IMR-90 (cell line): ENCODE measurements at regions not wholly inside any gene's neighbourhood (a gene's known extent, or its start where the extent isn't known, plus 50 kb on each side); places are given as distances from the start of the nearest gene placed in this dataset.

Experiments
- ATAC-seq: fragments of 200-7000 bp; cut with Tn5 transposase; 2 replicates; pipeline ENCODE4 v1.9.1; 2020; ENCODE audit warnings: low read depth, mild to moderate bottlenecking, moderate library complexity
- BruUV-seq: library from RNA; stranded (reverse); fragments of 400-500 nt; replicated peaks from 2 replicates; lab custom pipeline; 2021; lab: Mats Ljungman, UMichigan
- CTCF ChIA-PET: fragments of 300-600 bp; formaldehyde crosslinking; extraction: SDS; loops from one replicate; lab custom pipeline; 2021; ENCODE audit warnings: antibody characterized with exemption; lab: Yijun Ruan, JAX
- POLR2A ChIA-PET: fragments of 300-600 bp; sonication (Branson Sonifier 250); formaldehyde crosslinking; loops from one replicate; lab custom pipeline; 2022; ENCODE audit warnings: antibody characterized with exemption; ENCODE audit not compliant: unreplicated experiment; lab: Charles Lee
- DNase-seq: peaks from one replicate; pipeline ENCODE4 v3.0.0; 2013
- H2AFZ ChIP-seq: replicated peaks from 2 replicates; pipeline ENCODE3; 2013; ENCODE audit warnings: low read length, mild to moderate bottlenecking; ENCODE audit not compliant: poor library complexity
- H2AK5ac ChIP-seq: 2 replicates; pipeline ENCODE4 v1.6.1; 2013; ENCODE audit warnings: low read depth, low read length, inconsistent platforms
- H2AK9ac ChIP-seq: replicated peaks from 2 replicates; pipeline ENCODE3; 2013; ENCODE audit warnings: mild to moderate bottlenecking, low read depth, low read length, moderate library complexity; ENCODE audit not compliant: poor library complexity
- H2BK120ac ChIP-seq: 2 replicates; pipeline ENCODE4 v1.6.1; 2013; ENCODE audit warnings: low read depth, low read length, inconsistent platforms
- H2BK15ac ChIP-seq: 3 replicates; pipeline ENCODE4 v1.6.1; 2013; ENCODE audit warnings: low read depth, low read length, inconsistent platforms
- H2BK20ac ChIP-seq: 2 replicates; pipeline ENCODE4 v1.6.1; 2013; ENCODE audit warnings: low read depth, mild to moderate bottlenecking, inconsistent platforms, low read length, moderate library complexity
- H2BK5ac ChIP-seq: 2 replicates; pipeline ENCODE4 v1.6.1; 2013; ENCODE audit warnings: mild to moderate bottlenecking, low read depth, low read length, inconsistent platforms; ENCODE audit not compliant: poor library complexity, severe bottlenecking
- H3K14ac ChIP-seq: replicated peaks from 2 replicates; pipeline ENCODE4 v1.6.1; 2013; ENCODE audit warnings: low read depth, low read length, inconsistent platforms
- H3K18ac ChIP-seq: 2 replicates; pipeline ENCODE4 v1.6.1; 2013; ENCODE audit warnings: low read depth, low read length, control low read depth
- H3K23ac ChIP-seq: 2 replicates; pipeline ENCODE4 v1.6.1; 2013; ENCODE audit warnings: low read depth, low read length, inconsistent platforms
- H3K27ac ChIP-seq: 2 replicates; pipeline ENCODE4 v1.5.1; 2013; ENCODE audit warnings: mild to moderate bottlenecking, control low read depth, low read length; ENCODE audit not compliant: insufficient read depth
- H3K27me3 ChIP-seq: 2 replicates; pipeline ENCODE4 v1.6.1; 2013; ENCODE audit warnings: low read length; ENCODE audit not compliant: control insufficient read depth, insufficient read depth
- H3K36me3 ChIP-seq: 2 replicates; pipeline ENCODE4 v1.6.1; 2013; ENCODE audit warnings: low read length, mixed read lengths; ENCODE audit not compliant: control insufficient read depth, insufficient read depth
- H3K4ac ChIP-seq: 2 replicates; pipeline ENCODE4 v1.6.1; 2013; ENCODE audit warnings: low read depth, low read length, inconsistent platforms
- H3K4me1 ChIP-seq: 2 replicates; pipeline ENCODE4 v1.6.1; 2013; ENCODE audit warnings: low read length, mixed read lengths; ENCODE audit not compliant: control insufficient read depth, insufficient read depth
- H3K4me2 ChIP-seq: 2 replicates; pipeline ENCODE4 v1.6.1; 2013; ENCODE audit warnings: low read depth, mild to moderate bottlenecking, control low read depth, low read length, moderate library complexity
- H3K4me3 ChIP-seq: 2 replicates; pipeline ENCODE4 v1.5.1; 2013; ENCODE audit warnings: low read depth, mild to moderate bottlenecking, control low read depth, low read length, moderate library complexity; ENCODE audit not compliant: insufficient read depth
- H3K56ac ChIP-seq: 2 replicates; pipeline ENCODE4 v1.6.1; 2013; ENCODE audit warnings: low read length, inconsistent platforms; ENCODE audit not compliant: insufficient read depth; ENCODE audit errors: extremely low read depth
- H3K79me1 ChIP-seq, 2 experiments: 2 replicates each; pipeline ENCODE4 v1.6.1; 2013; ENCODE audit warnings: low read length in 2 of 2, inconsistent platforms in 1 of 2, low read depth in 1 of 2
- H3K9ac ChIP-seq: 2 replicates; pipeline ENCODE4 v1.6.1; 2013; ENCODE audit warnings: low read depth, low read length, control low read depth
- H3K9me1 ChIP-seq: 2 replicates; pipeline ENCODE4 v1.6.1; 2013; ENCODE audit warnings: low read length, inconsistent platforms; ENCODE audit not compliant: insufficient read depth
- H3K9me3 ChIP-seq: 2 replicates; pipeline ENCODE4 v1.6.1; 2013; ENCODE audit warnings: low read length; ENCODE audit not compliant: control insufficient read depth, insufficient read depth
- H4K20me1 ChIP-seq: 2 replicates; pipeline ENCODE4 v1.6.1; 2013; ENCODE audit warnings: low read length, inconsistent platforms; ENCODE audit not compliant: insufficient read depth
- H4K5ac ChIP-seq: 2 replicates; pipeline ENCODE4 v1.6.1; 2013; ENCODE audit warnings: mild to moderate bottlenecking, low read depth, low read length, control low read depth
- H4K8ac ChIP-seq, 2 experiments: 2 replicates each; pipeline ENCODE4 v1.6.1; 2013; ENCODE audit warnings: low read depth in 2 of 2, low read length in 2 of 2, control low read depth in 1 of 2, inconsistent platforms in 1 of 2
- H4K91ac ChIP-seq: 2 replicates; pipeline ENCODE4 v1.6.1; 2013; ENCODE audit warnings: low read depth, low read length, inconsistent platforms; ENCODE audit not compliant: insufficient read depth
- BHLHE40 ChIP-seq: fragments of 150-350 bp; IDR thresholded peaks from 2 replicates; pipeline ENCODE4 v1.6.1; 2016; ENCODE audit warnings: mild to moderate bottlenecking, low read depth, low read length
- CEBPB ChIP-seq: IDR thresholded peaks from 2 replicates; pipeline ENCODE4 v1.6.1; 2012; ENCODE audit warnings: low read depth, low read length, improper control_type of control experiment
- CHD1 ChIP-seq: IDR thresholded peaks from 2 replicates; pipeline ENCODE4 v1.6.1; 2012; ENCODE audit warnings: low read depth, low read length, improper control_type of control experiment
- ELK1 ChIP-seq: fragments of 150-350 bp; IDR thresholded peaks from 2 replicates; pipeline ENCODE4 v1.6.1; 2016; ENCODE audit warnings: low read depth, mild to moderate bottlenecking, low read length, moderate library complexity, borderline replicate concordance
- FOS ChIP-seq: fragments of 150-350 bp; IDR thresholded peaks from 2 replicates; pipeline ENCODE4 v1.6.1; 2016; ENCODE audit warnings: low read depth, low read length
- MAFK ChIP-seq: IDR thresholded peaks from 2 replicates; pipeline ENCODE4 v1.6.1; 2012; ENCODE audit warnings: low read depth, low read length, improper control_type of control experiment
- MAZ ChIP-seq: IDR thresholded peaks from 2 replicates; pipeline ENCODE4 v1.6.1; 2012; ENCODE audit warnings: low read depth, mild to moderate bottlenecking, low read length, improper control_type of control experiment, moderate library complexity, borderline replicate concordance
- MXI1 ChIP-seq: IDR thresholded peaks from 2 replicates; pipeline ENCODE4 v1.6.1; 2012; ENCODE audit warnings: low read depth, mild to moderate bottlenecking, low read length, moderate library complexity, borderline replicate concordance
- NFE2L2 ChIP-seq: fragments of 150-350 bp; IDR thresholded peaks from 2 replicates; pipeline ENCODE4 v1.6.1; 2016; ENCODE audit warnings: low read depth, mild to moderate bottlenecking, low read length
- POLR2A ChIP-seq: IDR thresholded peaks from 2 replicates; pipeline ENCODE4 v1.6.1; 2012; ENCODE audit warnings: mild to moderate bottlenecking, low read depth, low read length
- RAD21 ChIP-seq: IDR thresholded peaks from 2 replicates; pipeline ENCODE4 v1.6.1; 2012; ENCODE audit warnings: low read length, improper control_type of control experiment
- RCOR1 ChIP-seq: IDR thresholded peaks from 2 replicates; pipeline ENCODE4 v1.6.1; 2012; ENCODE audit warnings: mild to moderate bottlenecking, low read length, improper control_type of control experiment; ENCODE audit not compliant: insufficient replicate concordance
- RFX5 ChIP-seq: IDR thresholded peaks from 2 replicates; pipeline ENCODE4 v1.8.0; 2012; ENCODE audit warnings: low read depth, mild to moderate bottlenecking, low read length, moderate library complexity
- SMC3 ChIP-seq: fragments of 150-350 bp; IDR thresholded peaks from 2 replicates; pipeline ENCODE4 v1.6.1; 2016; ENCODE audit warnings: low read depth, mild to moderate bottlenecking, antibody characterized with exemption, low read length, moderate library complexity
- WGBS, 2 experiments: methylation state at CpG; one replicate each; pipeline versions ENCODE4 v1.1.5 to v1.1.7; 2013; ENCODE audit warnings: missing lambda C conversion rate in 2 of 2; ENCODE audit not compliant: insufficient read length in 1 of 2; ENCODE audit errors: extremely low coverage in 2 of 2; 5-methylcytosine and 5-hydroxymethylcytosine counted together
- dilution Hi-C: fragments of 300-500 bp; cut with HindIII; formaldehyde crosslinking; loops from one replicate; pipeline ENCODE4 v1.14.3; 2018; ENCODE audit warnings: low sequenced_read_pairs; ENCODE audit not compliant: unreplicated experiment
- in situ Hi-C: fragments of 300-500 bp; cut with MboI; formaldehyde crosslinking; loops from 3 replicates; pipeline ENCODE4 v1.14.3; 2019; ENCODE audit warnings: low sequenced_read_pairs, inconsistent platforms, mixed read lengths
- intact Hi-C: fragments of 100-400 bp; cut with micrococcal nuclease; formaldehyde crosslinking; loops from 2 replicates; pipeline ENCODE4 v1.10.0; 2022
- TF ChIP-seq, protein P1 (sequence below): fragments of 150-350 bp; IDR thresholded peaks from 2 replicates; pipeline ENCODE4 v1.6.1; 2017; ENCODE audit warnings: mild to moderate bottlenecking, antibody characterized with exemption, low read length, low read depth
- TF ChIP-seq, protein P2 (sequence below): conservative IDR thresholded peaks from 2 replicates; pipeline ENCODE4 v1.5.1; 2012; ENCODE audit warnings: mild to moderate bottlenecking, low read depth, low read length, improper control_type of control experiment

DNA sequence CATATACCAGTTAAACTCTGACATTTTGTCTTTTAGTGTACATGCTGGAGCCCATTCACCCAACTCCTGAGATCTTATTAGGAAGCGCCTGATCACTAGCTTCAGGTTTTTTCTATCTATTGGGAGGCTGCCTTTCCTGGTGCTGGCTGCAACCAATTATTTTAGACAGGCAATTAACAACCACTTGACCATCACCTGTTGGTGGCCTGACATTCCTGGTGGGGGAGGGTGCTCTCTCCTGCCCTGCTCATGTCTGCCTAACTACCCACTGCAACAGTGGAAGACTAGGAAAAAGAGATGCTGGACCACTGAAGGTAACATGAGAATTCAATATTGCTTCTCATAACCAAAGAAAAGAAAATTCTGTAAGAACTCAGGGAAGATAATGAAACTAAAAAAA lies 190.3 kb upstream of the GRM3 start:
- WGBS, 2 experiments = no CpG with 5 or more reads among the region's 1 CpG
- Histone ChIP-seq H3K14ac (no peak overlapping the region), H3K27me3 (no peaks in the 10 kb centered on the region), H4K8ac (no peak overlapping the region), H3K9me3 (peaks cover 2% of the 10 kb centered on the region; the same call in 1 of the 2 replicates), H2AK9ac (no peak overlapping the region), H3K56ac (no peak overlapping the region), H3K4me1 (no peaks in the 10 kb centered on the region), H3K79me1 (no peaks in the 10 kb centered on the region), H3K27ac (no peak overlapping the region), H2BK5ac (no peak overlapping the region), H4K20me1 (no peaks in the 10 kb centered on the region), H2AK5ac (no peak overlapping the region), H4K5ac (no peak overlapping the region), H2BK120ac (no peak overlapping the region), H3K9me1 (no peaks in the 10 kb centered on the region), H3K36me3 (no peaks in the 10 kb centered on the region), H3K18ac (no peak overlapping the region), H2AFZ (no peak overlapping the region), H3K9ac (no peak overlapping the region), H2BK15ac (no peak overlapping the region), H4K91ac (no peak overlapping the region), H3K4me3 (no peak overlapping the region), H3K4ac (no peak overlapping the region), H2BK20ac (no peak overlapping the region), H3K4me2 (no peak overlapping the region), H3K23ac (no peak overlapping the region)
- intact Hi-C loops (no loop called here), dilution Hi-C loops (no loop called here), in situ Hi-C loops (loop anchor here (25.0 kb wide), 1 partner anchor 566 kb away; no protein-coding TSS in a partner anchor)
- no TSS peak for BruUV-seq
- ChIA-PET POLR2A (no interaction called here), CTCF (no interaction called here)
- DNase-seq = no peak
- TF ChIP-seq ELK1 (no peak), MAZ (no peak), NFE2L2 (no peak), MAFK (no peak), CHD1 (no peak), MXI1 (no peak), CEBPB (no peak), RCOR1 (no peak), RFX5 (no peak), SMC3 (no peak), BHLHE40 (no peak), POLR2A (no peak), FOS (no peak), RAD21 (no peak)
- TF ChIP-seq, protein P1, sequence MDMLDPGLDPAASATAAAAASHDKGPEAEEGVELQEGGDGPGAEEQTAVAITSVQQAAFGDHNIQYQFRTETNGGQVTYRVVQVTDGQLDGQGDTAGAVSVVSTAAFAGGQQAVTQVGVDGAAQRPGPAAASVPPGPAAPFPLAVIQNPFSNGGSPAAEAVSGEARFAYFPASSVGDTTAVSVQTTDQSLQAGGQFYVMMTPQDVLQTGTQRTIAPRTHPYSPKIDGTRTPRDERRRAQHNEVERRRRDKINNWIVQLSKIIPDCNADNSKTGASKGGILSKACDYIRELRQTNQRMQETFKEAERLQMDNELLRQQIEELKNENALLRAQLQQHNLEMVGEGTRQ = no peak
- TF ChIP-seq, protein P2, sequence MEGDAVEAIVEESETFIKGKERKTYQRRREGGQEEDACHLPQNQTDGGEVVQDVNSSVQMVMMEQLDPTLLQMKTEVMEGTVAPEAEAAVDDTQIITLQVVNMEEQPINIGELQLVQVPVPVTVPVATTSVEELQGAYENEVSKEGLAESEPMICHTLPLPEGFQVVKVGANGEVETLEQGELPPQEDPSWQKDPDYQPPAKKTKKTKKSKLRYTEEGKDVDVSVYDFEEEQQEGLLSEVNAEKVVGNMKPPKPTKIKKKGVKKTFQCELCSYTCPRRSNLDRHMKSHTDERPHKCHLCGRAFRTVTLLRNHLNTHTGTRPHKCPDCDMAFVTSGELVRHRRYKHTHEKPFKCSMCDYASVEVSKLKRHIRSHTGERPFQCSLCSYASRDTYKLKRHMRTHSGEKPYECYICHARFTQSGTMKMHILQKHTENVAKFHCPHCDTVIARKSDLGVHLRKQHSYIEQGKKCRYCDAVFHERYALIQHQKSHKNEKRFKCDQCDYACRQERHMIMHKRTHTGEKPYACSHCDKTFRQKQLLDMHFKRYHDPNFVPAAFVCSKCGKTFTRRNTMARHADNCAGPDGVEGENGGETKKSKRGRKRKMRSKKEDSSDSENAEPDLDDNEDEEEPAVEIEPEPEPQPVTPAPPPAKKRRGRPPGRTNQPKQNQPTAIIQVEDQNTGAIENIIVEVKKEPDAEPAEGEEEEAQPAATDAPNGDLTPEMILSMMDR = no peak
- ATAC-seq = no peak
